OCI-LY3 (cell line): ENCODE measurements at regions not wholly inside any gene's neighbourhood (a gene's known extent, or its start where the extent isn't known, plus 50 kb on each side); places are given as distances from the start of the nearest gene placed in this dataset.

Experiments used
- H2AFZ ChIP-seq: fragments of 200-600, 300-600 bp; shearing (Covaris generic); 2 replicates; pipeline ENCODE4 v1.6.0; 2014; ENCODE audit warnings: antibody characterized with exemption, low read depth, low read length
- H3K27ac ChIP-seq: fragments of 200-600, 300-600 bp; sonication (generic); 2 replicates; pipeline ENCODE4 v1.5.1; 2014; ENCODE audit warnings: mild to moderate bottlenecking, low read length, moderate library complexity, mixed read lengths
- H3K27me3 ChIP-seq: fragments of 200-600, 300-600 bp; sonication (generic); 2 replicates; pipeline ENCODE4 v1.6.1; 2014; ENCODE audit warnings: low read depth, low read length, mixed read lengths
- H3K36me3 ChIP-seq: fragments of 200-600, 300-600 bp; sonication (generic); replicated peaks from 2 replicates; pipeline ENCODE3; 2014; ENCODE audit warnings: low read depth, low read length, mixed read lengths
- H3K4me1 ChIP-seq: fragments of 300-600, 200-600 bp; sonication (generic); 2 replicates; pipeline ENCODE4 v1.6.1; 2014; ENCODE audit warnings: low read length, mixed read lengths
- H3K4me2 ChIP-seq: fragments of 200-600, 300-600 bp; sonication (generic); 2 replicates; pipeline ENCODE4 v1.6.1; 2014; ENCODE audit warnings: low read length, mixed read lengths
- H3K4me3 ChIP-seq: fragments of 300-600, 200-600 bp; sonication (generic); 2 replicates; pipeline ENCODE4 v1.5.1; 2014; ENCODE audit warnings: antibody characterized with exemption, mild to moderate bottlenecking, low read length, moderate library complexity
- H3K79me2 ChIP-seq: fragments of 300-600, 200-600 bp; shearing (Covaris generic); 2 replicates; pipeline ENCODE4 v1.6.1; 2014; ENCODE audit warnings: mild to moderate bottlenecking, low read length, mixed read lengths
- H3K9ac ChIP-seq: fragments of 300-600, 200-600 bp; shearing (Covaris generic); 2 replicates; pipeline ENCODE4 v1.6.0; 2014; ENCODE audit warnings: mild to moderate bottlenecking, low read length, moderate library complexity
- H3K9me3 ChIP-seq: fragments of 200-600, 300-600 bp; shearing (Covaris generic); 2 replicates; pipeline ENCODE4 v1.6.1; 2014; ENCODE audit warnings: low read length, mixed read lengths; ENCODE audit not compliant: insufficient read depth
- H4K20me1 ChIP-seq: fragments of 200-600, 300-600 bp; sonication (generic); 2 replicates; pipeline ENCODE4 v1.6.1; 2016; ENCODE audit warnings: low read length, mixed read lengths; ENCODE audit not compliant: insufficient read depth
- CTCF ChIP-seq: fragments of 200-600, 300-600 bp; sonication (generic); IDR thresholded peaks from 2 replicates; pipeline ENCODE4 v1.5.1; 2014; ENCODE audit warnings: antibody characterized with exemption, low read length, low read depth
- EZH2phosphoT487 ChIP-seq: fragments of 200-600 bp; shearing (Covaris generic); IDR thresholded peaks from 2 replicates; pipeline ENCODE4 v1.6.1; 2018; ENCODE audit warnings: antibody characterized with exemption, mixed run types, low read depth

GRCh38 chr4:37541956-37542355 lies 144.2 kb downstream of the RELL1 start:
- Histone ChIP-seq H3K9ac (no peak overlapping the region), H3K36me3 (no peaks in the 10 kb centered on the region), H3K4me1 (no peaks in the 10 kb centered on the region), H4K20me1 (no peaks in the 10 kb centered on the region), H3K4me2 (no peak overlapping the region), H2AFZ (no peak overlapping the region), H3K9me3 (no peaks in the 10 kb centered on the region), H3K27ac (no peak overlapping the region), H3K4me3 (no peak overlapping the region), H3K27me3 (no peaks in the 10 kb centered on the region), H3K79me2 (no peaks in the 10 kb centered on the region)
- TF ChIP-seq EZH2phosphoT487 (no peak), CTCF (no peak)

GRCh38 chr4:37540486-37540885 lies 145.7 kb downstream of the RELL1 start:
- H3K4me3 ChIP-seq = no peak overlapping the region
- no peak overlapping the region for H3K27ac ChIP-seq
- no peaks in the 10 kb centered on the region for H3K27me3 ChIP-seq
- TF ChIP-seq EZH2phosphoT487 = no peak
- no peak for TF ChIP-seq CTCF
- no peak overlapping the region for H3K9ac ChIP-seq
- H4K20me1 ChIP-seq = no peaks in the 10 kb centered on the region
- no peaks in the 10 kb centered on the region for H3K36me3 ChIP-seq
- no peak overlapping the region for H3K4me2 ChIP-seq
- no peak overlapping the region for H2AFZ ChIP-seq
- H3K4me1 ChIP-seq = no peaks in the 10 kb centered on the region
- no peaks in the 10 kb centered on the region for H3K79me2 ChIP-seq
- H3K9me3 ChIP-seq = no peaks in the 10 kb centered on the region

- Histone ChIP-seq H3K9me3 (no peaks in the 10 kb centered on the region), H3K27me3 (no peaks in the 10 kb centered on the region), H3K36me3 (no peaks in the 10 kb centered on the region), H3K27ac (no peak overlapping the region), H3K4me3 (no peak overlapping the region), H3K4me2 (no peak overlapping the region), H3K79me2 (no peaks in the 10 kb centered on the region), H3K9ac (no peak overlapping the region), H3K4me1 (no peaks in the 10 kb centered on the region), H4K20me1 (no peaks in the 10 kb centered on the region), H2AFZ (no peak overlapping the region)
- TF ChIP-seq EZH2phosphoT487 = no peak
- TF ChIP-seq CTCF = no peak
Observed at GRCh38 chr4:37538931-37539330, 147.2 kb downstream of the RELL1 start.

GRCh38 chr4:37537484-37537883 lies 148.7 kb downstream of the RELL1 start:
- TF ChIP-seq EZH2phosphoT487 (no peak), CTCF (no peak)

More at GRCh38 chr4:37537484-37537883, 148.7 kb downstream of the RELL1 start:
- Histone ChIP-seq H3K9me3 (no peaks in the 10 kb centered on the region), H3K9ac (no peak overlapping the region), H3K36me3 (no peaks in the 10 kb centered on the region), H4K20me1 (no peaks in the 10 kb centered on the region), H3K27me3 (no peaks in the 10 kb centered on the region), H3K4me3 (no peak overlapping the region), H3K4me2 (no peak overlapping the region), H3K4me1 (no peaks in the 10 kb centered on the region), H3K79me2 (no peaks in the 10 kb centered on the region), H2AFZ (no peak overlapping the region), H3K27ac (no peak overlapping the region)
